ENCODE measurements at regions not wholly inside any gene's neighbourhood (a gene's known extent, or its start where the extent isn't known, plus 50 kb on each side); places are given as distances from the start of the nearest gene placed in this dataset.

DNA sequence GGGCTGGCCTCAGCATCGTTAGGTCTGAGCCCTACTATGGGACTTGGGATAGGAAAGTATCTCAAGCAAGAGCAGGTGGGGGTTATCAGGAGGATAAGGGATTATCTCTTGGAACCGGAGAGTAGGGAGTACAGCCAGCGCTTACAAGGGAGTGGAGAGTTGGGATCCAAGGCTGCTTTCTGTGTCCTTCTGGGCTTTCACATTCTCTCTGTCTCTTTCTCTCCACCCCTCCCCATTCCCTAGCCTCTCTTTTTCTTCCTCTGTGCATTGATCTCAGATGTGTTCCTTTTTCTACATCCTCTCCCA lies 170.2 kb downstream of the BUD13 start:
- TF ChIP-seq, protein P1, sequence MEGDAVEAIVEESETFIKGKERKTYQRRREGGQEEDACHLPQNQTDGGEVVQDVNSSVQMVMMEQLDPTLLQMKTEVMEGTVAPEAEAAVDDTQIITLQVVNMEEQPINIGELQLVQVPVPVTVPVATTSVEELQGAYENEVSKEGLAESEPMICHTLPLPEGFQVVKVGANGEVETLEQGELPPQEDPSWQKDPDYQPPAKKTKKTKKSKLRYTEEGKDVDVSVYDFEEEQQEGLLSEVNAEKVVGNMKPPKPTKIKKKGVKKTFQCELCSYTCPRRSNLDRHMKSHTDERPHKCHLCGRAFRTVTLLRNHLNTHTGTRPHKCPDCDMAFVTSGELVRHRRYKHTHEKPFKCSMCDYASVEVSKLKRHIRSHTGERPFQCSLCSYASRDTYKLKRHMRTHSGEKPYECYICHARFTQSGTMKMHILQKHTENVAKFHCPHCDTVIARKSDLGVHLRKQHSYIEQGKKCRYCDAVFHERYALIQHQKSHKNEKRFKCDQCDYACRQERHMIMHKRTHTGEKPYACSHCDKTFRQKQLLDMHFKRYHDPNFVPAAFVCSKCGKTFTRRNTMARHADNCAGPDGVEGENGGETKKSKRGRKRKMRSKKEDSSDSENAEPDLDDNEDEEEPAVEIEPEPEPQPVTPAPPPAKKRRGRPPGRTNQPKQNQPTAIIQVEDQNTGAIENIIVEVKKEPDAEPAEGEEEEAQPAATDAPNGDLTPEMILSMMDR (IDR thresholded peaks at IDR 0.05; ENCODE audit: low read depth, low read length, missing input control), result no peak
- no peak for TF ChIP-seq JUND (IDR thresholded peaks at IDR 0.05)
